Peyer's patch (tissue), 4 donors: ENCODE measurements at regions not wholly inside any gene's neighbourhood (a gene's known extent, or its start where the extent isn't known, plus 50 kb on each side); places are given as distances from the start of the nearest gene placed in this dataset.

ENCODE experiments used
- DNase-seq, 3 donors: peaks; one replicate each; pipeline ENCODE4 v3.0.0-alpha.2; 2017 to 2019
- H3K27ac ChIP-seq, 4 donors: fragments of 200-600 bp; sonication (generic); one replicate each; pipeline ENCODE4 v1.5.1; 2016 to 2019
- H3K27me3 ChIP-seq, 2 donors: fragments of 200-600 bp; sonication (generic); one replicate each; pipeline ENCODE4 v1.5.1; 2019
- H3K36me3 ChIP-seq, 3 donors: fragments of 200-600 bp; sonication (generic); one replicate each; pipeline ENCODE4 v1.5.1; 2016 to 2019
- H3K4me1 ChIP-seq, 4 donors: fragments of 200-600 bp; sonication (generic); one replicate each; pipeline ENCODE4 v1.5.1; 2016 to 2019
- H3K4me3 ChIP-seq, 4 donors: fragments of 200-600 bp; sonication (generic); 1 replicate in 3 of 4; 2 replicates in 1 of 4; pipeline ENCODE4 v1.5.1; 2016 to 2019; ENCODE audit warnings: mild to moderate bottlenecking in 1 of 4
- H3K9me3 ChIP-seq, 4 donors: fragments of 200-600 bp; sonication (generic); one replicate each; pipeline ENCODE4 v1.5.1; 2016 to 2019; ENCODE audit warnings: mild to moderate bottlenecking in 1 of 4
- POLR2A ChIP-seq, 2 donors: fragments of 450-650 bp; IDR thresholded peaks; one replicate each; pipeline ENCODE4 v1.5.1; 2017; ENCODE audit warnings: antibody characterized with exemption in 2 of 2, mild to moderate bottlenecking in 2 of 2, moderate library complexity in 2 of 2
- TF ChIP-seq, protein P1 (sequence below), 6 experiments: fragments of 450-650 bp in 4 of 6; fragments of 200-600 bp in 2 of 6; sonication (generic) in 1 of 6; IDR thresholded peaks; one replicate each; pipeline ENCODE4 v1.5.1; 2017 to 2019; ENCODE audit warnings: antibody characterized with exemption in 6 of 6, mild to moderate bottlenecking in 3 of 6, moderate library complexity in 1 of 6

DNA sequence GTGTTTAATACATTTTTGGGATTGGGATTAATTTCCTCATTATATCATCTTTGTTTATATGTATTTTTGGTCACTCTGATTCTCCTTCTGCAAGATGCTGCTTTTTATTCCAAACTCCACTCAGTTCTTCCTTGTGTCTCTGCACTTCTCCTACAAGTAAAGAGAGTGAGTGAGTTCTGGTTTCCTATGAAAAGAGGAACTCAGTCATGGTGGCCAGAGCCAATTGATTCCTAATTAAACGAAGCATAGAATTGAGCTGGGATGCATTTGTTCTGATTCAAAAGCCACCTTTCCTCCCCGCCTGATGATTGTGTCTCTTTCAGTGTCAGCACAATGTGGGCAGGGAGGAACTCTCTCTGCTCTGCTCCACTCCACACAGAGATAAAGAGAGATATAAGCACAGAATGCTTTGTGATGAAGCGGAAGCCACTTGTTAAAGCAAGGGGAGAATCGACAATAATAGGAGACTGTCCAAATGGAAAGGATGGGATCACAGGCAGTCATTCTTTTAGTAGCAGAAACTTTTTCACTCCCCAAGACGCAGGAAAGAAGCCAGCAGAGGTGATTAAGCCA is 121.3 kb upstream of the GOT2 start:
- Histone ChIP-seq H3K4me1 (no peaks in the 10 kb centered on the region), H3K27me3 (no peaks in the 10 kb centered on the region), H3K27ac (no peak overlapping the region), H3K4me3 (no peak overlapping the region), H3K36me3 (no peaks in the 10 kb centered on the region), H3K9me3 (no peaks in the 10 kb centered on the region)
- TF ChIP-seq, protein P1, sequence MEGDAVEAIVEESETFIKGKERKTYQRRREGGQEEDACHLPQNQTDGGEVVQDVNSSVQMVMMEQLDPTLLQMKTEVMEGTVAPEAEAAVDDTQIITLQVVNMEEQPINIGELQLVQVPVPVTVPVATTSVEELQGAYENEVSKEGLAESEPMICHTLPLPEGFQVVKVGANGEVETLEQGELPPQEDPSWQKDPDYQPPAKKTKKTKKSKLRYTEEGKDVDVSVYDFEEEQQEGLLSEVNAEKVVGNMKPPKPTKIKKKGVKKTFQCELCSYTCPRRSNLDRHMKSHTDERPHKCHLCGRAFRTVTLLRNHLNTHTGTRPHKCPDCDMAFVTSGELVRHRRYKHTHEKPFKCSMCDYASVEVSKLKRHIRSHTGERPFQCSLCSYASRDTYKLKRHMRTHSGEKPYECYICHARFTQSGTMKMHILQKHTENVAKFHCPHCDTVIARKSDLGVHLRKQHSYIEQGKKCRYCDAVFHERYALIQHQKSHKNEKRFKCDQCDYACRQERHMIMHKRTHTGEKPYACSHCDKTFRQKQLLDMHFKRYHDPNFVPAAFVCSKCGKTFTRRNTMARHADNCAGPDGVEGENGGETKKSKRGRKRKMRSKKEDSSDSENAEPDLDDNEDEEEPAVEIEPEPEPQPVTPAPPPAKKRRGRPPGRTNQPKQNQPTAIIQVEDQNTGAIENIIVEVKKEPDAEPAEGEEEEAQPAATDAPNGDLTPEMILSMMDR (IDR thresholded peaks at IDR 0.05): no peak
- TF ChIP-seq POLR2A (IDR thresholded peaks at IDR 0.05): no peak
- DNase-seq: no peak

DNA sequence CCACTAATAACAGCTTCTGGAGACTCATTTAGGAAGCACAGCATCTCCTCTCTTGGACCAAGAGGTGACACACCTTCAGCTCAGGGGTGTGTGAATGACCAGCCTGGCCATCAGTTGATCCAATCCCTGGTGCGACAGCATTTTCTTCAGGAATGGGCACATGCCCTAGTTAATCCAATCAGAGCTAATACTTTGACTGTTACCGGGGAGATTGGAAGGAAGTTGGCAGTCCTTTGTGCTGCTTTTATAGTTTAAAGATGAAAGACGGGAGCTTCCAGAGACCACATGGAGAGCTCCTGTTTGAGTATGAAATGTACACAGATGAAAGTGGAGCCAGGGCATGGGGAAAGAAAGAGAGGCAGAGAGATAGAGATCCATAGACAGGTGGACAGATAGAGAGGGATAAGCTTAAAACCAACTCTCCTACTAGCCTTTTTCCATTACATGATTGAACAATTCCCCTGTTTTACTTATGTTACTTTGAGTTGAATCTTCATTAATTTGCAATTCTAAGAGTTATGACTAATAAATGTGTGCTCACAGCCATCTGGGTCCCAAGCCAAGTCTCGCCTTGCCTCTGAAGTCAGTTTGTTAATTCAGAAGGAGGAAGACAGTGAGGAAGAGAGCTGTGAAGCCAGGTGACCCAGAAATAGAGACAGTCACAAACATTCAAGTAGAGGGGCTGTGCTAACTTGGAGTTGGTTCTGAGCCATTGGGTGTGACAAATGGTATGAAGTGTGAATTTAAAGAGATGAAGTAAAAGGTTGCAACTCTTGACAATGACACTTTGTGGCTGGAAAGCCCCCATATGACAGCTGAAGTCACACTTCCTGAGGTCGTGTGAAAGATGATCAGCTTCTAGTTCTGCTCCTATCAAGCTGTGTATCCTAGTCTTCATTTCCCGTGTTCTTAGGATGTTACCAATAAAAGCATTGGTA is 120.0 kb upstream of the GOT2 start:
- Histone ChIP-seq H3K9me3 (no peaks in the 10 kb centered on the region), H3K4me3 (no peak overlapping the region), H3K4me1 (no peaks in the 10 kb centered on the region), H3K27me3 (no peaks in the 10 kb centered on the region), H3K27ac (no peak overlapping the region), H3K36me3 (no peaks in the 10 kb centered on the region)
- TF ChIP-seq, protein P1 (IDR thresholded peaks at IDR 0.05): no peak
- no peak for TF ChIP-seq POLR2A (IDR thresholded peaks at IDR 0.05)
- no peak for DNase-seq

DNA sequence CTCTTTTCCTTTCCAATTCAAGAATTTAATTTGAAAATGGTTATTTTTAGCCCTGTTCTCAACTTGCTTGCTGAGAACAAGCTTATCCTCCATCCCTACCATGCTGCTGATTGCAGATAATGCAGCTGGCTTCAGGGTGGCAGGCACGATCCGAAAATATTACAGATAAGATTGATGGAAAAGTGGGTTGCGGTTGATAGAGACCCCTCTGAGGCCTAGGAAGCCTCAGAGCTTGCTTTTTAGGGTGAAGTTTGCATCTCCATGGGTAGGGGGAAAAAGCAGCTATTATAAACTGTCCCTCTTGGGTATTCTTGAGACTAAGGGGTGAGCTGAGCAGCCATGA is 116.5 kb upstream of the GOT2 start:
- no peaks in the 10 kb centered on the region for H3K27me3 ChIP-seq
- H3K9me3 ChIP-seq: no peaks in the 10 kb centered on the region
- no peaks in the 10 kb centered on the region for H3K36me3 ChIP-seq
- no peak overlapping the region for H3K27ac ChIP-seq
- TF ChIP-seq POLR2A (IDR thresholded peaks at IDR 0.05): no peak
- TF ChIP-seq, protein P1 (IDR thresholded peaks at IDR 0.05): no peak
- no peak overlapping the region for H3K4me3 ChIP-seq
- no peak for DNase-seq
- H3K4me1 ChIP-seq: no peaks in the 10 kb centered on the region

DNA sequence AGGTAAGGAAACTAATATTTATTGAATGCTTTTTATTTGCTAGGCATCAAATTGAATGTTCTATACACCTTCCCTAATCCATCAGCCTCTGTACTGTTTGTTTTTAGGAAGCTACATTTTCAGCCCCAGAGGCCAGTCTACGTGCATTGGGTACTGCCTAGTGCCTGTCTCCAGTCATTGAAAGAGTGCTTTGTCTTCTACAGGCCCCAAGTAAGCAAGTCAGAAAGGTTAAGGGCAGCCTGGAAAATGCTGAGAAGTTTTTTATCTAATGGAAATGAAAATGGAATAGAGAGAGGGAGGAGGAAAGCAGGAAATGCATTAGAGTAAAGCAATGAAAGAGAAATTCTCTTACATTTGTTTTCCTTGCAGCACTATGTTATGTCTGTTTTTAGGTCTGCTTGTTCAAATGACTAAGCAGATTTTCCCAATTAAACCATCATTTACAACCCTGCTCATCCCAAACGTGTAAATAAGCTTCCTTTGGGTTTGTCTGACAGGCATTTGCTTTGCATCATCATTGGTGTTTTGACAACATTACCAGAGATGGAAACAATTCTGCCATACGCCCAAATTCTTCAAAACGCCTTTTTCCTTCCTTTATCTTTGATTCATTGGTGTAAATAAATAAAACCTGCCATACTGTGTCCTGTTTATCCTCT is 116.0 kb upstream of the GOT2 start:
- no peak for TF ChIP-seq POLR2A (IDR thresholded peaks at IDR 0.05)
- TF ChIP-seq, protein P1 (IDR thresholded peaks at IDR 0.05): no peak
- DNase-seq: no peak

DNA sequence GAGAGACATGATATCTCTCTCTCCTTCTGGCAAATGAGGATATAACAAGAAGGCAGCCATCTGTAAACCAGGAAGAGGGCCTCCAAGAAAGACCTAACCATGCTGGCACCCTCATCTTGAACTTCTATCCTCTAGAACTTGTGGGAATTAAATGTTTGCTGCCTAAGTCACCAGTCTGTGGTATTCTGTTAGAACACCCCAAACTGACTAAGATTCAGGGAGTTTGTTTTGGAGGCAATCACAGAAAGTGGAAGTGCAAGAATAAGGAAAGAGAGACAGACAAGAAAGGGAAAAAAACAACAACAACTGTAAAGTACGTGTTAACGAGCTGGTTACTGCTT is 114.5 kb upstream of the GOT2 start:
- no peaks in the 10 kb centered on the region for H3K9me3 ChIP-seq
- no peak overlapping the region for H3K4me3 ChIP-seq
- H3K27ac ChIP-seq: no peak overlapping the region
- H3K36me3 ChIP-seq: no peaks in the 10 kb centered on the region
- DNase-seq: no peak
- TF ChIP-seq, protein P1 (IDR thresholded peaks at IDR 0.05): no peak
- no peak for TF ChIP-seq POLR2A (IDR thresholded peaks at IDR 0.05)
- H3K27me3 ChIP-seq: no peaks in the 10 kb centered on the region
- no peaks in the 10 kb centered on the region for H3K4me1 ChIP-seq

More for the DNA sequence above, 116.0 kb upstream of the GOT2 start:
- Histone ChIP-seq H3K9me3 (no peaks in the 10 kb centered on the region), H3K27ac (no peak overlapping the region), H3K4me1 (no peaks in the 10 kb centered on the region), H3K4me3 (no peak overlapping the region), H3K27me3 (no peaks in the 10 kb centered on the region), H3K36me3 (no peaks in the 10 kb centered on the region)
